Neuronal stem cell (in vitro differentiated cells): ENCODE measurements at regions not wholly inside any gene's neighbourhood (a gene's known extent, or its start where the extent isn't known, plus 50 kb on each side); places are given as distances from the start of the nearest gene placed in this dataset.

Experiments
- DNase-seq: peaks from one replicate; pipeline ENCODE4 v3.0.0-alpha.2; 2013; ENCODE audit warnings: low spot score
- H2AFZ ChIP-seq: one replicate; pipeline ENCODE4 v1.6.1; 2013; ENCODE audit warnings: mild to moderate bottlenecking, low read length, inconsistent platforms
- H2AK5ac ChIP-seq: 2 replicates; pipeline ENCODE4 v1.6.1; 2013; ENCODE audit warnings: low read depth, mild to moderate bottlenecking, inconsistent platforms, low read length, moderate library complexity, mixed read lengths
- H2BK120ac ChIP-seq: 2 replicates; pipeline ENCODE4 v1.6.1; 2013; ENCODE audit warnings: low read depth, mild to moderate bottlenecking, inconsistent platforms, low read length, moderate library complexity, mixed read lengths
- H2BK12ac ChIP-seq: one replicate; pipeline ENCODE4 v1.6.1; 2013; ENCODE audit warnings: low read length, inconsistent platforms
- H2BK15ac ChIP-seq: 2 replicates; pipeline ENCODE4 v1.6.1; 2013; ENCODE audit warnings: mild to moderate bottlenecking, low read length, inconsistent platforms, mixed read lengths
- H2BK5ac ChIP-seq: one replicate; pipeline ENCODE4 v1.6.1; 2013; ENCODE audit warnings: inconsistent platforms, mild to moderate bottlenecking, low read length, moderate library complexity
- H3K14ac ChIP-seq: one replicate; pipeline ENCODE4 v1.6.1; 2013; ENCODE audit warnings: low read length, inconsistent platforms
- H3K18ac ChIP-seq: 2 replicates; pipeline ENCODE4 v1.6.1; 2013; ENCODE audit warnings: low read length, inconsistent platforms
- H3K23ac ChIP-seq: 2 replicates; pipeline ENCODE4 v1.6.1; 2013; ENCODE audit warnings: low read depth, mild to moderate bottlenecking, mixed read lengths, low read length, inconsistent platforms; ENCODE audit not compliant: poor library complexity
- H3K27ac ChIP-seq: replicated peaks from 3 replicates; pipeline ENCODE4 v1.5.1; 2013; ENCODE audit warnings: low read length, inconsistent platforms
- H3K27me3 ChIP-seq, 3 experiments: 2 replicates each; pipeline ENCODE4 v1.6.1; 2013; ENCODE audit warnings: low read length in 3 of 3, mild to moderate bottlenecking in 2 of 3, inconsistent platforms in 1 of 3, low read depth in 1 of 3, mixed read lengths in 1 of 3, moderate library complexity in 1 of 3; ENCODE audit not compliant: control insufficient read depth in 3 of 3, insufficient read depth in 3 of 3
- H3K36me3 ChIP-seq, 2 donors: replicated peaks in 1 of 2; 2 replicates each; pipeline ENCODE4 v1.6.1; 2013; ENCODE audit warnings: low read length in 2 of 2; ENCODE audit not compliant: control insufficient read depth in 2 of 2, insufficient read depth in 2 of 2
- H3K4ac ChIP-seq: 2 replicates; pipeline ENCODE4 v1.6.1; 2013; ENCODE audit warnings: inconsistent platforms, mild to moderate bottlenecking, low read length, moderate library complexity
- H3K4me1 ChIP-seq, 2 donors: 1 replicate in 1 of 2; 2 replicates in 1 of 2; pipeline ENCODE4 v1.6.1; 2013; ENCODE audit warnings: low read length in 2 of 2, low read depth in 1 of 2; ENCODE audit not compliant: control insufficient read depth in 2 of 2, insufficient read depth in 1 of 2
- H3K4me2 ChIP-seq: one replicate; pipeline ENCODE4 v1.6.1; 2013; ENCODE audit warnings: mild to moderate bottlenecking, low read length, inconsistent platforms; ENCODE audit not compliant: insufficient read depth, poor library complexity, severe bottlenecking
- H3K4me3 ChIP-seq, 2 donors: 2 replicates each; pipeline ENCODE4 v1.5.1; 2013; ENCODE audit warnings: low read length in 2 of 2, mild to moderate bottlenecking in 2 of 2, inconsistent platforms in 1 of 2, moderate library complexity in 1 of 2
- H3K79me1 ChIP-seq: one replicate; pipeline ENCODE4 v1.6.1; 2013; ENCODE audit warnings: low read depth, mild to moderate bottlenecking, inconsistent platforms, low read length, moderate library complexity
- H3K9ac ChIP-seq: one replicate; pipeline ENCODE4 v1.6.1; 2013; ENCODE audit warnings: mild to moderate bottlenecking, low read depth, low read length, inconsistent platforms; ENCODE audit not compliant: poor library complexity
- H3K9me3 ChIP-seq, 2 donors: replicated peaks in 1 of 2; 2 replicates each; pipeline versions ENCODE3 to v1.6.1; 2013; ENCODE audit warnings: low read length in 2 of 2, mild to moderate bottlenecking in 2 of 2, inconsistent platforms in 1 of 2, low read depth in 1 of 2, mixed read lengths in 1 of 2, moderate library complexity in 1 of 2; ENCODE audit not compliant: control insufficient read depth in 2 of 2, insufficient read depth in 1 of 2
- H4K8ac ChIP-seq: one replicate; pipeline ENCODE4 v1.6.1; 2013; ENCODE audit warnings: low read depth, mild to moderate bottlenecking, inconsistent platforms, low read length, moderate library complexity
- H4K91ac ChIP-seq: one replicate; pipeline ENCODE4 v1.6.1; 2013; ENCODE audit warnings: low read length, low read depth, mild to moderate bottlenecking, inconsistent platforms; ENCODE audit not compliant: poor library complexity
- WGBS, 2 donors: extraction: QIAGEN DNeasy Blood & Tissue Kit; methylation state at CpG; one replicate each; pipeline ENCODE4 v1.1.7; 2013; ENCODE audit warnings: missing lambda C conversion rate in 2 of 2, mixed read lengths in 1 of 2; ENCODE audit not compliant: insufficient read length in 2 of 2, insufficient replicate concordance in 1 of 2; ENCODE audit errors: extremely low coverage in 2 of 2; 5-methylcytosine and 5-hydroxymethylcytosine counted together

DNA sequence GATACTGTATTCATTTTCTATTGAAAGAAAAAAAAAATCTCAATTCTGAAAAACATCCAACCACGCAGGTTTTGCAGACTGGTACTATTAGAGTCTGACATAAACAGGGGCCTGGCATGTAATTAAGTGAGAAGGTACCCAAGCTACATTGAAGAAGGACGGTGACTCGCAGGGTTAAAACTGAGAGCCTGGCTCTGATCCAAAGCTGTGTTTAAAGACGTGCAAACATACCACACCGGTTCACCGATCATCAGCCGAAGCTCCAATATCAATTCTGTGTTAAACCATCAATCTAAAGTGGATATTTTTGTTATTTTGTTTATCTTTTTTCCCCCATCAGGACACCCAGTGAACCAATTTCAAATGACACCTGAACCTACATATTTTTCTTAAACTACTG lies 108.1 kb upstream of the DIO3 start:
- DNase-seq = no peak
- Histone ChIP-seq H3K4me2 (no peak overlapping the region), H2AFZ (no peak overlapping the region), H3K18ac (no peak overlapping the region), H3K9me3 (peaks cover 0 to 7% of the 10 kb centered on the region in 2 donors), H4K91ac (no peak overlapping the region), H4K8ac (no peak overlapping the region), H3K4me1 (peaks cover 2 to 7% of the 10 kb centered on the region in 2 donors), H2BK15ac (no peak overlapping the region), H3K36me3 (no peaks in the 10 kb centered on the region), H3K27me3 (peaks cover 2 to 38% (median 22%) of the 10 kb centered on the region in 3 experiments), H3K9ac (no peak overlapping the region), H3K79me1 (no peaks in the 10 kb centered on the region), H2BK5ac (no peak overlapping the region), H2AK5ac (no peak overlapping the region), H2BK12ac (no peak overlapping the region), H3K23ac (no peak overlapping the region), H3K4ac (no peak overlapping the region), H3K4me3 (no peak overlapping the region), H3K27ac (no peak overlapping the region), H2BK120ac (no peak overlapping the region), H3K14ac (no peak overlapping the region)
- no CpG with 5 or more reads among the region's 7 CpGs for WGBS, 2 donors

DNA sequence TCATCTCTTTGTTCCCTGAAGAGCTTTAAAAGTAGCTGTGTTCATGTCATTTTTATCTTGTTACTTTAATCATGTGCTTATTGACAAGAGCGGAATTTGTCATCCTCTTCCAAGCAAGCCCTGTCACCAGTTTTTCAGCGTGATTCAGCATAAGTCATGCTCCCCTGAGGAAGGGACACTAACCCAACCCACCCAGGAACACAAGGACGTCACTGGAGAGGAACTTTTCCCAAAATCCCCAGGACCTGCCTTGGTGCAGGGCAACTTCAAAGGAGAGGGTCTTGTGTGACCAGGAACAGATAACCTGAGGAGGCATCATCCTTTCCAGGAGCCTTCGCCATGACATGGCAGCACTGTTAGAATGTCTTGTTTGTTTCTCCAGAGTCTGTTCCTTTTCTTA lies 107.1 kb upstream of the DIO3 start:
- Histone ChIP-seq H2BK15ac (no peak overlapping the region), H3K27ac (no peak overlapping the region), H4K91ac (no peak overlapping the region), H2BK12ac (no peak overlapping the region), H3K27me3 (peaks cover 4 to 46% (median 32%) of the 10 kb centered on the region in 3 experiments), H3K4me1 (peaks cover 2 to 7% of the 10 kb centered on the region in 2 donors), H2AFZ (no peak overlapping the region), H3K4ac (no peak overlapping the region), H3K18ac (no peak overlapping the region), H3K79me1 (no peaks in the 10 kb centered on the region), H3K4me2 (no peak overlapping the region), H2AK5ac (no peak overlapping the region), H3K9me3 (peaks cover 0 to 7% of the 10 kb centered on the region in 2 donors), H3K14ac (peak overlapping the region; percentile 65), H3K23ac (no peak overlapping the region), H2BK120ac (no peak overlapping the region), H3K36me3 (no peaks in the 10 kb centered on the region), H3K4me3 (no peak overlapping the region), H4K8ac (no peak overlapping the region), H3K9ac (no peak overlapping the region), H2BK5ac (no peak overlapping the region)
- DNase-seq = no peak
- no CpG with 5 or more reads among the region's 4 CpGs for WGBS, 2 donors

DNA sequence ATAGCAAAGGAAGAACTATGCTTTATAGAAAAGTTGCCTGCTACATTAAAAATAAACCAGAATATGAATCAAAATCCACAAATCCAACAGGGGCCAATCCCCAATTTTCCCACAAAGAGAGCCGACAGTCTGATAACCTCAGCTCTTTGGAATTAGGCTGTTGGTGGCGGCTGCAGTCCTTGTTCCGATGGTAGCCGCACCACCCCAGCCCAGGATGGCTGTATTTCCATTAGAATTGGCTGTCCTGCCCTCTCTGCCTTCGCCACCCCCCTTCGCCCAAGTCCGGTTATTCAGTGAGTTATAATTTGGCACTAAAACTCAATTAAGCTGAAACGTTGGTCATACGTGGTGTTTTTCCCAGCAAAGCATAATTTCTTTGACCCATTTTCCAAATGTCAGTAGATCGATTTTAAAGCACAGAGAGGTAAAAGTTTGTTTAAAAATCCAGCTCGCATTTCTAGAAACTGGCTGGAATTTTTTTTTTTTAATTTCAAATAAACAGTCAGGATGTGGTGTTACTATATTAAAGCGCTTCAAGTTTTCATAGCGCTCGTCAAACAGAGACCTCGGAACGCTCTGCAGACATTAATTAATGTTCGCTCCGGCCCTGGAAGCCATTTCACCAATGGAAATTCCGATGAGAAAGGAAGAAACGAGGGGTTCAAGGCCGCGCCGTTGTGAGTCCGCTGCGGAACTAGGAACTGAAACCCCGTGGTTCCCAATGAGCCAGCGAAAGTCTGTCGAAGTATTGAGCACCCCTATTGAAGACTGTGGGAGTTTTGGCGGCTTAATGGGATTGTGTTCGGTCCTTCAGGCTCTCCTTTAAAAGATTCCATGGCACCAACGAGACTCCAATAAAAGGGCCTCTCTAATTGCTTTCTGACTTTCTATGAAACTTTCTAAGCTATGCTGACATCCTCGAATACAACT lies 104.8 kb upstream of the DIO3 start:
- Histone ChIP-seq H3K4me2 (no peak overlapping the region), H3K27me3 (peaks cover 4 to 66% (median 49%) of the 10 kb centered on the region in 3 experiments), H3K27ac (no peak overlapping the region), H3K4ac (no peak overlapping the region), H3K9ac (no peak overlapping the region), H3K4me3 (no peak overlapping the region), H3K14ac (no peak overlapping the region), H2AK5ac (no peak overlapping the region), H3K4me1 (peaks cover 2 to 7% of the 10 kb centered on the region in 2 donors), H4K91ac (no peak overlapping the region), H2BK5ac (no peak overlapping the region), H3K23ac (no peak overlapping the region), H3K18ac (peak overlapping the region; percentile 80), H2BK15ac (no peak overlapping the region), H3K9me3 (peaks cover 0 to 7% of the 10 kb centered on the region in 2 donors), H2AFZ (peak overlapping the region; percentile 68), H4K8ac (no peak overlapping the region), H2BK120ac (no peak overlapping the region), H2BK12ac (no peak overlapping the region), H3K79me1 (no peaks in the 10 kb centered on the region), H3K36me3 (no peaks in the 10 kb centered on the region)
- peak; percentile 20 for DNase-seq
- no CpG with 5 or more reads among the region's 32 CpGs for WGBS, 2 donors

DNA sequence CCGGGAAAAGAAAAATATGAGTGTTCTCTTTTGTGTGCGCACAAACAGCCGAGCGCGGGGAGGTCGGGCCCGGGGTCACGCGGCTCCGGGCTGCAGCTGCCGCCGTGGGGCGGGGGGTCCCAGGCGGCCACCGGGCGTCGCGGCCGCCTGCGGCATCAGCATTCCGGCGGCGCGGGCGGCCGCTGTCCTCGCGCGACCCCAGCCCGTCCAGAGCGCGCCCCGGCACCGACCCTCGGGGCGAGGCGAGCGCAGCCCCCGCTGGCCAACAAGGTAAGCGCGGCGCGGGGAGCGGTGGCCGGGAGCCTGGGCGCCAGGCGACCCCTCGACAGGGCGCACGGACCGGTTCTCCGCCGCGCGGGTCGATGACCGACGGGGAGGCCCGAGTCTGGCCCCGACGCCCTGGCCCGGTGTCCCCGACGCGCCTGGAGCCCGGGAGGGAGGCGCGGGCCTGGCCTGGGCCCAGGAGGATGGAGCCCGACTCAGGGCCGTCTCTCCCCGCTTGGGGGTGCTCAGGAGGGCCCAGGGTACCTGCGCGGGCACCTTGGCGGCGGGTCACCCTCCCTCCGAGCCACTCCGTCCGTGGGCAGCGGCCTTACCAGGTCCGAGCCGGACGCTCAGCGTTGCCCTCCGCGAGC lies 103.9 kb upstream of the DIO3 start:
- DNase-seq = no peak
- Histone ChIP-seq H2AFZ (peak overlapping the region; percentile 68), H2BK12ac (no peak overlapping the region), H3K4me2 (peak overlapping the region; percentile 57), H3K36me3 (no peaks in the 10 kb centered on the region), H3K4ac (no peak overlapping the region), H3K27me3 (peaks cover 4 to 65% (median 54%) of the 10 kb centered on the region in 3 experiments), H3K27ac (no peak overlapping the region), H3K9ac (no peak overlapping the region), H4K8ac (peak overlapping the region; percentile 27), H3K23ac (peak overlapping the region; percentile 14), H3K18ac (peak overlapping the region; percentile 97), H3K4me3 (no peak overlapping the region), H3K4me1 (peaks cover 4 to 8% of the 10 kb centered on the region in 2 donors), H2AK5ac (peak overlapping the region; percentile 77), H4K91ac (no peak overlapping the region), H3K14ac (peak overlapping the region; percentile 63), H2BK5ac (peak overlapping the region; percentile 46), H3K9me3 (peaks cover 0 to 7% of the 10 kb centered on the region in 2 donors), H2BK15ac (peak overlapping the region; percentile 88), H2BK120ac (peak overlapping the region; percentile 52), H3K79me1 (no peaks in the 10 kb centered on the region)
- no CpG with 5 or more reads among the region's 85 CpGs for WGBS, 2 donors
